ENCODE measurements at regions not wholly inside any gene's neighbourhood (a gene's known extent, or its start where the extent isn't known, plus 50 kb on each side); places are given as distances from the start of the nearest gene placed in this dataset.

DNA sequence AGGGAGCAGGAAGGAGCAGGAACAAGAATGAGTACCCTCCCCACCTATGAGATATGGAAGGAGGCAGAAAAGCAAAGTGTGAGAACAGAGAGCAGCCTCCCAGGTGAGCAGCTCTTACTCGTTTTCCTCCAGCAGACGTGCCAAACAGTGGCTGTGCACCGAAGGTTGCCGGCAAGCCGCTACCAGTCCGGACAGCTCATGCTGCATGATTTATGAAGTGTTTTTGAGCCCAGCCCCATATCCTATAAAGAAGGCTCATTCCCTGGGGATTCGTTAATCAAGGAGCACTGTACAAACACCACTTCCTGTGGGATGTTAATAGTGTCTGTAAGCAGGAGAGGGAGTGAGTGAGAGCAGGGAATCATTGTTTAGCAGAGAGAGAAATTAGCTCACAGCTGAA is 118.3 kb upstream of the FOXB1 start (continued):
- TF ChIP-seq IKZF1 (IDR thresholded peaks at IDR 0.05) (no peak), NFE2L2 (IDR thresholded peaks at IDR 0.05; ENCODE audit: low read length) (no peak), NFE2L1 (CRISPR knock-in tag; IDR thresholded peaks at IDR 0.05; ENCODE audit: borderline replicate concordance) (no peak), FOSL2 (CRISPR knock-in tag; IDR thresholded peaks at IDR 0.05) (no peak), CHD2 (IDR thresholded peaks at IDR 0.05; ENCODE audit: low read depth, low read length) (no peak), GABPB1 (CRISPR knock-in tag; IDR thresholded peaks at IDR 0.05) (no peak)

DNA sequence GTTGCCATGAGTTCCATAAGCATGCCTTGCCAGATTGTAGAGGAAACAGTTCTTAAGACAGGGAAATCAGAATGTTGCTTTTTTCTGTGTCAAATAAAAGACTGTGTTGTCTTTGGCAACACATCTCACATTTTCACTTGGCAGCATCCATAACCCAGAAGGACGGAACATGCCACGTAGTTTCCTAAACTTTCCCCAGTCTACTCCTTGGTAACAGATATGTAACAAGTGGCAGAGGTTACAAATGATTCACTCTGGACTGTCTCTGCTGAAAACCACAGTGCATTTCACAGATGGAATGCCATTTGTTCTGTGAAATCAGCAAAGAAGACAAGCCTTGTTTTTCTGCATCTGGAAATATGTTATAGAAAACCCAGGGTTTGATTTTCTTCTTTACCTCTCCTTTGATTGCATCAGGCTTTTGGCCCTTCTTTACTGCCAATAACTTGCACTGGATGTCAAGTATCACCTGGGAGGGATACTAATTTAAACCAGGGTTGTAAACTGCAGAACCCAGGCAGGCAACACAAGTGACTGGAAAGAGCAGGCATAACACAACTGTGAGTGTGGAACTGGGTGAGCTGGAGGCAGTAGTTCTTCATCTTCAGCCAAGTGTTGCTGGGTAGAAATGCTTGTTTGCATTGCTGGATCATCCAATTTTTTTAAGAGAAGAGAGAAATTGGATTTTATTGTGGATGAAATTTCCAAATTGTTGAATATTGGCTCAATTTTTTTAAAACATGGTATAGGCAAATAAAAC is 124.4 kb upstream of the FOXB1 start:
- POLR2A ChIA-PET = no interaction called here
- H3K4me2 ChIP-seq (ENCODE audit: low read depth, low read length) = no peak overlapping the region
- TF ChIP-seq ZBTB8A (CRISPR knock-in tag; IDR thresholded peaks at IDR 0.05; ENCODE audit: borderline replicate concordance, low read depth) (no peak), ISL2 (CRISPR knock-in tag; IDR thresholded peaks at IDR 0.05) (no peak), ARNT2 (CRISPR knock-in tag; IDR thresholded peaks at IDR 0.05; ENCODE audit: low read depth) (no peak), ZKSCAN5 (CRISPR knock-in tag; IDR thresholded peaks at IDR 0.05) (no peak), ZNF616 (CRISPR knock-in tag; IDR thresholded peaks at IDR 0.05; ENCODE audit: low read depth) (no peak), ATF1 (CRISPR knock-in tag; IDR thresholded peaks at IDR 0.05) (no peak), ZNF629 (CRISPR knock-in tag; conservative IDR thresholded peaks at IDR 0.05) (no peak)
- TF ChIP-seq, protein P1, sequence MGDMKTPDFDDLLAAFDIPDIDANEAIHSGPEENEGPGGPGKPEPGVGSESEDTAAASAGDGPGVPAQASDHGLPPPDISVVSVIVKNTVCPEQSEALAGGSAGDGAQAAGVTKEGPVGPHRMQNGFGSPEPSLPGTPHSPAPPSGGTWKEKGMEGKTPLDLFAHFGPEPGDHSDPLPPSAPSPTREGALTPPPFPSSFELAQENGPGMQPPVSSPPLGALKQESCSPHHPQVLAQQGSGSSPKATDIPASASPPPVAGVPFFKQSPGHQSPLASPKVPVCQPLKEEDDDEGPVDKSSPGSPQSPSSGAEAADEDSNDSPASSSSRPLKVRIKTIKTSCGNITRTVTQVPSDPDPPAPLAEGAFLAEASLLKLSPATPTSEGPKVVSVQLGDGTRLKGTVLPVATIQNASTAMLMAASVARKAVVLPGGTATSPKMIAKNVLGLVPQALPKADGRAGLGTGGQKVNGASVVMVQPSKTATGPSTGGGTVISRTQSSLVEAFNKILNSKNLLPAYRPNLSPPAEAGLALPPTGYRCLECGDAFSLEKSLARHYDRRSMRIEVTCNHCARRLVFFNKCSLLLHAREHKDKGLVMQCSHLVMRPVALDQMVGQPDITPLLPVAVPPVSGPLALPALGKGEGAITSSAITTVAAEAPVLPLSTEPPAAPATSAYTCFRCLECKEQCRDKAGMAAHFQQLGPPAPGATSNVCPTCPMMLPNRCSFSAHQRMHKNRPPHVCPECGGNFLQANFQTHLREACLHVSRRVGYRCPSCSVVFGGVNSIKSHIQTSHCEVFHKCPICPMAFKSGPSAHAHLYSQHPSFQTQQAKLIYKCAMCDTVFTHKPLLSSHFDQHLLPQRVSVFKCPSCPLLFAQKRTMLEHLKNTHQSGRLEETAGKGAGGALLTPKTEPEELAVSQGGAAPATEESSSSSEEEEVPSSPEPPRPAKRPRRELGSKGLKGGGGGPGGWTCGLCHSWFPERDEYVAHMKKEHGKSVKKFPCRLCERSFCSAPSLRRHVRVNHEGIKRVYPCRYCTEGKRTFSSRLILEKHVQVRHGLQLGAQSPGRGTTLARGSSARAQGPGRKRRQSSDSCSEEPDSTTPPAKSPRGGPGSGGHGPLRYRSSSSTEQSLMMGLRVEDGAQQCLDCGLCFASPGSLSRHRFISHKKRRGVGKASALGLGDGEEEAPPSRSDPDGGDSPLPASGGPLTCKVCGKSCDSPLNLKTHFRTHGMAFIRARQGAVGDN (CRISPR knock-in tag; IDR thresholded peaks at IDR 0.05) = no peak
- TF ChIP-seq, protein P2, sequence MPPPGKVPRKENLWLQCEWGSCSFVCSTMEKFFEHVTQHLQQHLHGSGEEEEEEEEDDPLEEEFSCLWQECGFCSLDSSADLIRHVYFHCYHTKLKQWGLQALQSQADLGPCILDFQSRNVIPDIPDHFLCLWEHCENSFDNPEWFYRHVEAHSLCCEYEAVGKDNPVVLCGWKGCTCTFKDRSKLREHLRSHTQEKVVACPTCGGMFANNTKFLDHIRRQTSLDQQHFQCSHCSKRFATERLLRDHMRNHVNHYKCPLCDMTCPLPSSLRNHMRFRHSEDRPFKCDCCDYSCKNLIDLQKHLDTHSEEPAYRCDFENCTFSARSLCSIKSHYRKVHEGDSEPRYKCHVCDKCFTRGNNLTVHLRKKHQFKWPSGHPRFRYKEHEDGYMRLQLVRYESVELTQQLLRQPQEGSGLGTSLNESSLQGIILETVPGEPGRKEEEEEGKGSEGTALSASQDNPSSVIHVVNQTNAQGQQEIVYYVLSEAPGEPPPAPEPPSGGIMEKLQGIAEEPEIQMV (CRISPR knock-in tag; IDR thresholded peaks at IDR 0.05; ENCODE audit: low read depth) = no peak
- TF ChIP-seq, protein P3, sequence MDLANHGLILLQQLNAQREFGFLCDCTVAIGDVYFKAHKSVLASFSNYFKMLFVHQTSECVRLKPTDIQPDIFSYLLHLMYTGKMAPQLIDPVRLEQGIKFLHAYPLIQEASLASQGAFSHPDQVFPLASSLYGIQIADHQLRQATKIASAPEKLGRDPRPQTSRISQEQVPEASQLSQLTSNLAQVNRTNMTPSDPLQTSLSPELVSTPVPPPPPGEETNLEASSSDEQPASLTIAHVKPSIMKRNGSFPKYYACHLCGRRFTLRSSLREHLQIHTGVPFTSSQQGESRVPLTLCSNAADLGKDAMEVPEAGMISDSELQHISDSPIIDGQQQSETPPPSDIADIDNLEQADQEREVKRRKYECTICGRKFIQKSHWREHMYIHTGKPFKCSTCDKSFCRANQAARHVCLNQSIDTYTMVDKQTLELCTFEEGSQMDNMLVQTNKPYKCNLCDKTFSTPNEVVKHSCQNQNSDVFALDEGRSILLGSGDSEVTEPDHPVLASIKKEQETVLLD (CRISPR knock-in tag; IDR thresholded peaks at IDR 0.05; ENCODE audit: low read depth) = no peak

More for the DNA sequence above, 124.4 kb upstream of the FOXB1 start:
- no TSS peak for BruUV-seq (replicated peaks)
- in situ Hi-C loops (cut with HindIII; ENCODE audit: extremely low pct_ligation_motif_present, low pct_unique_long_range_greater_than_20kb) (no loop called here), intact Hi-C loops (cut with micrococcal nuclease; ENCODE audit: unreplicated experiment) (no loop called here)
- no peaks in the 10 kb centered on the region for H3K4me1 ChIP-seq (ENCODE audit: insufficient read depth, low read length)
- CTCF ChIA-PET (ENCODE audit: low intra/inter-chr PET ratio, low total read pairs) = no interaction called here
- no peak overlapping the region for H3K27ac ChIP-seq (ENCODE audit: extremely low read length, insufficient read depth, low read length)
- no peaks in the 10 kb centered on the region for H4K20me1 ChIP-seq (ENCODE audit: insufficient read depth, low read length)
- no peak overlapping the region for H3K4me3 ChIP-seq (replicated peaks in 1 of 3; ENCODE audit: insufficient read depth in 1 of 3, low read depth in 2 of 3, low read length in 3 of 3)
- no peaks in the 10 kb centered on the region for H3K79me2 ChIP-seq (ENCODE audit: insufficient read depth, low read length)
- FAIRE-seq = no peak
- WGBS (ENCODE audit: low lambda C conversion rate) = 5% methylated on average over 2 of the region's 2 CpGs
- peaks cover 0 to 20% of the 10 kb centered on the region in 2 experiments; a peak in 2 of 5 replicates for H3K27me3 ChIP-seq (ENCODE audit: control insufficient read depth in 1 of 2, insufficient read depth in 2 of 2, low read length in 2 of 2)
- no peak for DNase-seq (ENCODE audit: low spot score)
- H3K9ac ChIP-seq (ENCODE audit: insufficient read depth, low read depth, low read length) = no peak overlapping the region
- no peaks in the 10 kb centered on the region for H3K36me3 ChIP-seq (replicated peaks in 1 of 2; ENCODE audit: control insufficient read depth in 1 of 2, insufficient read depth in 2 of 2, low read length in 2 of 2)
- H3K9me3 ChIP-seq (ENCODE audit: low read length) = no peaks in the 10 kb centered on the region
- H2AFZ ChIP-seq (ENCODE audit: low read length) = no peak overlapping the region
- no peak for ATAC-seq
